Suprapubic skin (tissue), 3 donors: ENCODE measurements at regions not wholly inside any gene's neighbourhood (a gene's known extent, or its start where the extent isn't known, plus 50 kb on each side); places are given as distances from the start of the nearest gene placed in this dataset.

Experiments
- POLR2A ChIP-seq, 2 donors: fragments of 450-650 bp; IDR thresholded peaks; one replicate each; pipeline ENCODE4 v1.6.1; 2017; ENCODE audit warnings: antibody characterized with exemption in 2 of 2, mild to moderate bottlenecking in 2 of 2, moderate library complexity in 2 of 2
- TF ChIP-seq, protein P1 (sequence below), 2 donors: fragments of 200-600 bp in 1 of 2; fragments of 450-650 bp in 1 of 2; sonication (generic) in 1 of 2; IDR thresholded peaks; one replicate each; pipeline ENCODE4 v1.5.1; 2016 to 2019; ENCODE audit warnings: antibody characterized with exemption in 2 of 2, mild to moderate bottlenecking in 1 of 2, moderate library complexity in 1 of 2

DNA sequence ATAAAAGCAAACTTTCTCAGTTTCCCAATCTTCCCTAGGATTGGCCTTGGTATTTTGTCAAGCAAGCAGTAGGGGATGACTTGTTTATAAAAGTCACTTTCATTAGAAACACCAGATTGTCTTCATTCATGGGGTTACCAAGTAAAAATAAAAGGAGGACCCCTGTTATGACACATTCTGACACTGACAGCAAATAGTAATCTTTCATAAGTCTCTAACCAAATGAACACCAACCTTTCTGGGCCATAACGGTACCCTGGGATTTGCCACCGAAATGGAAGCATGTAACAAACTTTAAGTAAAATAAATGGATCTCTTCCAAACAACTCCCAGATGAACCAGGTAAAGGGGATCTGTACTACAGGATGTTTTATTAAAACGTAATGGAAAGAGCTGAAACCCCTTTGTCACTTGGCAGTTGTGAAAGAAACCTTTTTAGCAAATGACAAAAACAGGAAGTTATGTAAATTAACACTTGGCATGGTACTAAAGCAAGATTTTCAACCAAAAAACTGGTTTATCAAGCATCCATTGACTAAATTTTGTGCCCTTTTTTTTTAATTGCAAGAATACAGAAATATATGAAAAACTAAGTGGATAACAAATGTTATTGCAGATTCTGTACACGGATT, 335.6 kb downstream of the RBM26 start:
- no peak for TF ChIP-seq POLR2A (IDR thresholded peaks at IDR 0.05)
- TF ChIP-seq, protein P1, sequence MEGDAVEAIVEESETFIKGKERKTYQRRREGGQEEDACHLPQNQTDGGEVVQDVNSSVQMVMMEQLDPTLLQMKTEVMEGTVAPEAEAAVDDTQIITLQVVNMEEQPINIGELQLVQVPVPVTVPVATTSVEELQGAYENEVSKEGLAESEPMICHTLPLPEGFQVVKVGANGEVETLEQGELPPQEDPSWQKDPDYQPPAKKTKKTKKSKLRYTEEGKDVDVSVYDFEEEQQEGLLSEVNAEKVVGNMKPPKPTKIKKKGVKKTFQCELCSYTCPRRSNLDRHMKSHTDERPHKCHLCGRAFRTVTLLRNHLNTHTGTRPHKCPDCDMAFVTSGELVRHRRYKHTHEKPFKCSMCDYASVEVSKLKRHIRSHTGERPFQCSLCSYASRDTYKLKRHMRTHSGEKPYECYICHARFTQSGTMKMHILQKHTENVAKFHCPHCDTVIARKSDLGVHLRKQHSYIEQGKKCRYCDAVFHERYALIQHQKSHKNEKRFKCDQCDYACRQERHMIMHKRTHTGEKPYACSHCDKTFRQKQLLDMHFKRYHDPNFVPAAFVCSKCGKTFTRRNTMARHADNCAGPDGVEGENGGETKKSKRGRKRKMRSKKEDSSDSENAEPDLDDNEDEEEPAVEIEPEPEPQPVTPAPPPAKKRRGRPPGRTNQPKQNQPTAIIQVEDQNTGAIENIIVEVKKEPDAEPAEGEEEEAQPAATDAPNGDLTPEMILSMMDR (IDR thresholded peaks at IDR 0.05), result no peak
